GM23338 (cell line): ENCODE measurements at regions not wholly inside any gene's neighbourhood (a gene's known extent, or its start where the extent isn't known, plus 50 kb on each side); places are given as distances from the start of the nearest gene placed in this dataset.

Experiments used
- ATAC-seq: fragments of 200-7000 bp; cut with Tn5 transposase; 3 replicates; pipeline ENCODE4 v1.9.1; 2020
- DNase-seq: peaks from one replicate; pipeline ENCODE4 v3.0.0-alpha.2; 2015; ENCODE audit warnings: low spot score
- H2AFZ ChIP-seq: fragments of 200-600 bp; sonication (generic); 2 replicates; pipeline ENCODE4 v1.8.0; 2016; ENCODE audit warnings: antibody characterized with exemption, mild to moderate bottlenecking, moderate library complexity
- H3F3A ChIP-seq: fragments of 200-600 bp; sonication (generic); replicated peaks from 2 replicates; pipeline ENCODE4 v1.8.0; 2017; ENCODE audit warnings: antibody characterized with exemption, mixed run types, low read depth
- H3K27ac ChIP-seq: fragments of 200-600 bp; sonication (generic); 2 replicates; pipeline ENCODE4 v1.6.1; 2016; ENCODE audit warnings: low read depth
- H3K27me3 ChIP-seq: fragments of 200-600 bp; sonication (generic); 2 replicates; pipeline ENCODE4 v1.8.0; 2016; ENCODE audit warnings: mild to moderate bottlenecking, mixed run types, moderate library complexity; ENCODE audit not compliant: insufficient read depth
- H3K36me3 ChIP-seq: fragments of 200-600 bp; sonication (generic); 2 replicates; pipeline ENCODE4 v1.8.0; 2016; ENCODE audit warnings: mild to moderate bottlenecking; ENCODE audit not compliant: insufficient read depth
- H3K4me1 ChIP-seq: fragments of 200-600 bp; sonication (generic); 2 replicates; pipeline ENCODE4 v1.8.0; 2016; ENCODE audit warnings: mild to moderate bottlenecking, moderate library complexity; ENCODE audit not compliant: insufficient read depth
- H3K4me2 ChIP-seq: fragments of 200-600 bp; sonication (generic); 2 replicates; pipeline ENCODE4 v1.7.1; 2017; ENCODE audit warnings: mixed run types
- H3K4me3 ChIP-seq: fragments of 200-600 bp; sonication (generic); 2 replicates; pipeline ENCODE4 v1.6.1; 2016; ENCODE audit warnings: mixed run types
- H3K79me2 ChIP-seq: fragments of 200-600 bp; sonication (generic); replicated peaks from 2 replicates; pipeline ENCODE4 v1.8.0; 2017; ENCODE audit warnings: mild to moderate bottlenecking; ENCODE audit not compliant: insufficient read depth
- H3K9me2 ChIP-seq: fragments of 200-600 bp; sonication (generic); 2 replicates; pipeline ENCODE4 v1.8.0; 2017; ENCODE audit not compliant: insufficient read depth
- H4K20me1 ChIP-seq: fragments of 200-600 bp; sonication (generic); replicated peaks from 2 replicates; pipeline ENCODE4 v1.8.0; 2017; ENCODE audit warnings: mild to moderate bottlenecking; ENCODE audit not compliant: insufficient read depth
- H3K27ac Mint-ChIP-seq: 2 replicates; pipeline ENCODE4 v1.8.0; 2020; ENCODE audit warnings: inconsistent platforms, mild to moderate bottlenecking, moderate library complexity, mixed read lengths
- H3K27me3 Mint-ChIP-seq: 3 replicates; pipeline ENCODE4 v1.8.0; 2022; ENCODE audit warnings: low read depth, mild to moderate bottlenecking, moderate library complexity, mixed read lengths, inconsistent platforms; ENCODE audit not compliant: insufficient read depth, poor library complexity
- H3K36me3 Mint-ChIP-seq: 3 replicates; pipeline ENCODE4 v1.8.0; 2021; ENCODE audit warnings: low read depth, mild to moderate bottlenecking, inconsistent platforms, moderate library complexity, mixed read lengths
- H3K4me1 Mint-ChIP-seq: 3 replicates; pipeline ENCODE4 v1.8.0; 2020; ENCODE audit warnings: mild to moderate bottlenecking, inconsistent platforms, mixed read lengths
- H3K4me3 Mint-ChIP-seq: 3 replicates; pipeline ENCODE4 v1.8.0; 2021; ENCODE audit warnings: moderate library complexity, mild to moderate bottlenecking, inconsistent platforms, mixed read lengths
- H3K9me3 Mint-ChIP-seq: 3 replicates; pipeline ENCODE4 v1.8.0; 2020; ENCODE audit warnings: moderate library complexity, mild to moderate bottlenecking, inconsistent platforms, mixed read lengths
- EZH2 ChIP-seq: fragments of 200-600 bp; sonication (generic); IDR thresholded peaks from one replicate; pipeline ENCODE4 v1.8.0; 2017; ENCODE audit warnings: antibody characterized with exemption, mild to moderate bottlenecking, low read depth; ENCODE audit not compliant: unreplicated experiment
- EZH2phosphoT487 ChIP-seq: fragments of 200-600 bp; sonication (generic); IDR thresholded peaks from one replicate; pipeline ENCODE4 v1.8.1; 2018; ENCODE audit warnings: antibody characterized with exemption; ENCODE audit not compliant: unreplicated experiment
- JUNB ChIP-seq: IDR thresholded peaks from one replicate; pipeline ENCODE4 v1.6.1; 2016; ENCODE audit warnings: antibody characterized with exemption; ENCODE audit not compliant: unreplicated experiment
- NANOG ChIP-seq: IDR thresholded peaks from 2 replicates; pipeline ENCODE4 v1.6.1; 2016; ENCODE audit warnings: antibody characterized with exemption, borderline replicate concordance
- STAT1 ChIP-seq: IDR thresholded peaks from one replicate; pipeline ENCODE4 v1.6.1; 2016; ENCODE audit warnings: antibody characterized with exemption; ENCODE audit not compliant: unreplicated experiment
- ZNF331 ChIP-seq: fragments of 250-450 bp; sonication (Bioruptor Pico); IDR thresholded peaks from 2 replicates; pipeline ENCODE4 v1.5.0; 2020; ENCODE audit warnings: low read depth, mild to moderate bottlenecking, moderate library complexity
- TF ChIP-seq, protein P1 (sequence below), 2 experiments: fragments of 200-600 bp in 1 of 2; sonication (generic) in 1 of 2; conservative IDR thresholded peaks; 2 replicates each; pipeline versions ENCODE4 v1.5.1 to v1.6.1; 2016 to 2017; ENCODE audit warnings: antibody characterized with exemption in 2 of 2, low read depth in 2 of 2, mild to moderate bottlenecking in 2 of 2, moderate library complexity in 1 of 2
- TF ChIP-seq, protein P2 (sequence below): IDR thresholded peaks from 2 replicates; pipeline ENCODE4 v1.6.1; 2016; ENCODE audit warnings: antibody characterized with exemption

DNA sequence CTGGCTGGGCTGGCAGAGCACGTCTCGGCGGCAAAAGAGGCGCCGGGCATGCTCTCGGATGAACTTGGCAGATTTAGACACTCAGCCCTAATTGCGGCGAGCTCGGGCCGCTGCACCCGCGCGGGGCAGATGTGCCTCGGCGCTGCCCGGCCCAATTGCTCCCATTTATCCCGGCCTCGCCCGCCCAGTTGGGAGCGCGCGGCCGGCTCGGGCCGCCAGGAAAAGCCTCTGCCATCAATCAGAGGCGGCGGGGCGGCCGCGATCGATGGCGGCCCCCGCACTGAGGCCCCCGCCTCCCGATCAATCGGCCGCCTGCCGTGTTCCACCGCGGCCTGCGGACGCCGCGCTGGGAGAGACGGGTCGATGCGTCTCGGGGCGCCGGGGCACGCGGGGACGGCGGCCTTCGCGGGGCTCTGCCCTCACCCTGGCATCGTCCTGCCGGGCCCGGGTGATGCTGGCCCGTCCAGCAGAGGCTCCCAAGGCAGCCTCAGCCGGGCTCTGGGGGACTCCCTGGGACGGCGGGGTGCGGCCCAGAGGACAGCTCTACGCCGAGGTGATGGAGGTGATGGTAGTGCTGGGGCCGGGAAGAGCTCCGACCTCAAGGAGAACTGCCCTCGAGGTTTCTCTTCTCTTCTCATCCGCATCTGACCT lies 200.9 kb upstream of the N4BP1 start:
- DNase-seq (peak; percentile 52), ATAC-seq (peak; percentile 75)
- no peak for TF ChIP-seq EZH2phosphoT487
- TF ChIP-seq, protein P1, sequence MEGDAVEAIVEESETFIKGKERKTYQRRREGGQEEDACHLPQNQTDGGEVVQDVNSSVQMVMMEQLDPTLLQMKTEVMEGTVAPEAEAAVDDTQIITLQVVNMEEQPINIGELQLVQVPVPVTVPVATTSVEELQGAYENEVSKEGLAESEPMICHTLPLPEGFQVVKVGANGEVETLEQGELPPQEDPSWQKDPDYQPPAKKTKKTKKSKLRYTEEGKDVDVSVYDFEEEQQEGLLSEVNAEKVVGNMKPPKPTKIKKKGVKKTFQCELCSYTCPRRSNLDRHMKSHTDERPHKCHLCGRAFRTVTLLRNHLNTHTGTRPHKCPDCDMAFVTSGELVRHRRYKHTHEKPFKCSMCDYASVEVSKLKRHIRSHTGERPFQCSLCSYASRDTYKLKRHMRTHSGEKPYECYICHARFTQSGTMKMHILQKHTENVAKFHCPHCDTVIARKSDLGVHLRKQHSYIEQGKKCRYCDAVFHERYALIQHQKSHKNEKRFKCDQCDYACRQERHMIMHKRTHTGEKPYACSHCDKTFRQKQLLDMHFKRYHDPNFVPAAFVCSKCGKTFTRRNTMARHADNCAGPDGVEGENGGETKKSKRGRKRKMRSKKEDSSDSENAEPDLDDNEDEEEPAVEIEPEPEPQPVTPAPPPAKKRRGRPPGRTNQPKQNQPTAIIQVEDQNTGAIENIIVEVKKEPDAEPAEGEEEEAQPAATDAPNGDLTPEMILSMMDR (conservative IDR thresholded peaks at IDR 0.05; ENCODE audit: low read depth in 2 of 2), result no peak
- no peak for TF ChIP-seq NANOG
- no peak for TF ChIP-seq ZNF331 (CRISPR knock-in tag)
- TF ChIP-seq EZH2, result peak; percentile 33
- TF ChIP-seq JUNB, result no peak
- TF ChIP-seq STAT1, result no peak
- no peaks in the 10 kb centered on the region for H3K36me3 ChIP-seq
- H3K27me3 ChIP-seq, result peaks cover 51% of the 10 kb centered on the region
- Mint-ChIP-seq H3K9me3 (no peaks in the 10 kb centered on the region), H3K27ac (no peak overlapping the region), H3K4me3 (peak overlapping the region; percentile 77), H3K4me1 (peaks cover 14% of the 10 kb centered on the region; the same call in 2 of the 3 replicates), H3K27me3 (peaks cover 27% of the 10 kb centered on the region), H3K36me3 (no peaks in the 10 kb centered on the region)
- peak overlapping the region; percentile 84 for H2AFZ ChIP-seq
- H3K27ac ChIP-seq, result no peak overlapping the region
- peak overlapping the region; percentile 84 for H3K4me2 ChIP-seq
- H3K4me3 ChIP-seq, result peak overlapping the region; percentile 62
- no peaks in the 10 kb centered on the region for H3K79me2 ChIP-seq
- no peaks in the 10 kb centered on the region for H4K20me1 ChIP-seq
- H3K9me2 ChIP-seq, result no peaks in the 10 kb centered on the region; the same call in 1 of the 2 replicates
- H3K4me1 ChIP-seq, result peaks cover 11% of the 10 kb centered on the region; the same call in 1 of the 2 replicates
- no peaks in the 10 kb centered on the region for H3F3A ChIP-seq

DNA sequence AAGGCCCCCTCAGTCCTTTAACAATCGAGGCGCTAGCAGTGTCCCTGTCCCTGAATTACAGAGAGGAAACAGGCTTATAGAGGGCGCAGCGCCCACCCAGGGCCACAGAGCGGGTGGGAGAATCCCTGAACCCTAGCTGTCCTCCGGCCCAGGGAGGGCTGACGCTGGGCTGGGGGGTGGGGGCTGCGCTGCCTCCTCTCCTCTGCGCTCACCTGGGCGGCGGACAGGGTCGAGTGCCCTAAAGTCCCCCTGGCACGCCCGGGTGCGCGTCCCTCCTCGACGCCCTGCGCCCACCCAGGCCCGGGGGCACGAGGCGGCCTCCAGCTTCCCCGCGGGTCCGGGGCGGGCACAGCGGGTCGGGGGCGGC lies 200.4 kb upstream of the N4BP1 start:
- no peaks in the 10 kb centered on the region for H3K36me3 ChIP-seq
- peak overlapping the region; percentile 84 for H3K4me2 ChIP-seq
- Mint-ChIP-seq H3K9me3 (no peaks in the 10 kb centered on the region), H3K27me3 (peaks cover 27% of the 10 kb centered on the region), H3K27ac (no peak overlapping the region), H3K4me3 (peak overlapping the region; percentile 51), H3K36me3 (no peaks in the 10 kb centered on the region), H3K4me1 (peaks cover 14% of the 10 kb centered on the region; the same call in 2 of the 3 replicates)
- ATAC-seq (peak; percentile 68), DNase-seq (peak; percentile 21)
- H3K79me2 ChIP-seq, result no peaks in the 10 kb centered on the region
- TF ChIP-seq, protein P1 (conservative IDR thresholded peaks at IDR 0.05; ENCODE audit: low read depth in 2 of 2), result 0 out of 4 replicates have a peak, but pooled peaks of 1 of the 2 experiments have one; percentile 7
- TF ChIP-seq, protein P2, sequence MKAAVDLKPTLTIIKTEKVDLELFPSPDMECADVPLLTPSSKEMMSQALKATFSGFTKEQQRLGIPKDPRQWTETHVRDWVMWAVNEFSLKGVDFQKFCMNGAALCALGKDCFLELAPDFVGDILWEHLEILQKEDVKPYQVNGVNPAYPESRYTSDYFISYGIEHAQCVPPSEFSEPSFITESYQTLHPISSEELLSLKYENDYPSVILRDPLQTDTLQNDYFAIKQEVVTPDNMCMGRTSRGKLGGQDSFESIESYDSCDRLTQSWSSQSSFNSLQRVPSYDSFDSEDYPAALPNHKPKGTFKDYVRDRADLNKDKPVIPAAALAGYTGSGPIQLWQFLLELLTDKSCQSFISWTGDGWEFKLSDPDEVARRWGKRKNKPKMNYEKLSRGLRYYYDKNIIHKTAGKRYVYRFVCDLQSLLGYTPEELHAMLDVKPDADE, result no peak
- H3K9me2 ChIP-seq, result no peaks in the 10 kb centered on the region; the same call in 1 of the 2 replicates
- peaks cover 11% of the 10 kb centered on the region; the same call in 1 of the 2 replicates for H3K4me1 ChIP-seq
- H3K4me3 ChIP-seq, result peak overlapping the region; percentile 62
- H3K27ac ChIP-seq, result no peak overlapping the region
- H2AFZ ChIP-seq, result peak overlapping the region; percentile 84
- peaks cover 51% of the 10 kb centered on the region for H3K27me3 ChIP-seq
- no peaks in the 10 kb centered on the region for H4K20me1 ChIP-seq
- H3F3A ChIP-seq, result no peaks in the 10 kb centered on the region
